ENCODE measurements at regions not wholly inside any gene's neighbourhood (a gene's known extent, or its start where the extent isn't known, plus 50 kb on each side); places are given as distances from the start of the nearest gene placed in this dataset.

DNA sequence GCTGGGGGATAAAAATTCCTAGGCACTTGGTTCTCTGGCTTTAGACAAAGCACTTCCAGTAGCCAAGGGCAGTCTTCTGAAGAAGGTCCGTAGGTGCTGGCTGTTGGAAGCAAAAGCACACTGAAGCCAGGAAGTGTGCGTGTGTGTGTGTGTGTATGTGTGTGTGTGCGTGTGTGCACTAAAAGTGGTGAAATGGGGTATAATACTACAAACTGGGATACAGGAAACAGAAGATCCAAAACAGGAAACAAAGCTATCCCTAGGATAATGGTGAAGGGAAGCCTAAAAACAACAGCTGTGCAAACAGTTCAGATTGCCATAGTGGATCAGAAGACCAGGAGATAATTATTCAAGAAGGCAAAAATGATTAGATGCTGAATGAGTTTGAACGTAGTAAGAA lies 103.4 kb downstream of the IL20RB start:
- DNase-seq (ENCODE audit: extremely low read depth in 1 of 11, low read depth in 9 of 11, low spot score in 4 of 11), result no peak

- DNase-seq (ENCODE audit: extremely low read depth in 1 of 11, low read depth in 9 of 11, low spot score in 4 of 11), result no peak
Measured at GRCh38 chr3:137062250-137062649, 104.5 kb downstream of the IL20RB start.

DNA sequence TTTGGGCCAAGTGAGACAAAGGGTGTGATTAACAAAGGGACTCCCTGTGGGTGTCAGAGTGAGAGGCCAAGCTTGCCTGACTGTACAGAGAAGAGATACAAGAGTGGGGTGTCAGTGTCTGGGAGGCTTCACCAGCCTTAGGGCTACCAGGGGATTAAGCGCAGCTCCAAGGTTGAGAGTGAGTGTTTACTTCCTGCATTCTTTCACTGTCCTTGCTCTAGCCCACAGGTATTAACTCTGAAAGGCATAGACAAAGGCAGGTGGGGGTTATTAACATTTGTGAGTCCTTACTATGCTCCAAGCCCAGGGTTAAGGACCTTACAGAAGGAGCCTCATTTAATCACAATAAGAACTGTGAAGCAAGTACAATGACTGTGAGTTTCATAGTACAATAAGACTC lies 107.6 kb downstream of the IL20RB start:
- no peak for DNase-seq (ENCODE audit: extremely low read depth in 1 of 11, low read depth in 9 of 11, low spot score in 4 of 11)

- DNase-seq (ENCODE audit: extremely low read depth in 1 of 11, low read depth in 9 of 11, low spot score in 4 of 11), result no peak
Measured at GRCh38 chr3:137066092-137066491, 108.3 kb downstream of the IL20RB start.

DNA sequence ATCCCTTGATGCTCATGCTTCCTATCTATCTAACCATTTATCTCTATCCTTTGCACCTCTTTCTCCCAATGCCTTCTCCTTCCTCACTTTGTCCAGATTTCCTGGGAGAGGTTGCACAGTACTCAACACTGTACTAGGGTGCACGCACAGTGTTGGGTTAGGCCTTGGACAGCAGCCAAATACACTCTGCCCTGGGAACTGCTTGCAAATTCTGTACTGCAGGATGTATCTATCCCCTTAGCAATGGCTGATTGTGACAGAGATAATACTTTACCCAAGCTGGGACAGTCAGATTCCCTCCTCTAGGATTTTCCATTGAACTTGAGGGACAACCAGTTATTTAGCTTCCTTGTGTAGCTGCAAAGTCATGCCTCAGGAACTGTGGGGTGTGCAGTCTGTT lies 113.3 kb downstream of the IL20RB start:
- DNase-seq (ENCODE audit: extremely low read depth in 1 of 11, low read depth in 9 of 11, low spot score in 4 of 11), result no peak

- DNase-seq (ENCODE audit: extremely low read depth in 1 of 11, low read depth in 9 of 11, low spot score in 4 of 11), result no peak
Measured at GRCh38 chr3:137075020-137075419, 117.2 kb downstream of the IL20RB start.

- no peak for DNase-seq (ENCODE audit: extremely low read depth in 1 of 11, low read depth in 9 of 11, low spot score in 4 of 11)
Measured at GRCh38 chr3:137078040-137078439, 120.3 kb downstream of the IL20RB start.

DNA sequence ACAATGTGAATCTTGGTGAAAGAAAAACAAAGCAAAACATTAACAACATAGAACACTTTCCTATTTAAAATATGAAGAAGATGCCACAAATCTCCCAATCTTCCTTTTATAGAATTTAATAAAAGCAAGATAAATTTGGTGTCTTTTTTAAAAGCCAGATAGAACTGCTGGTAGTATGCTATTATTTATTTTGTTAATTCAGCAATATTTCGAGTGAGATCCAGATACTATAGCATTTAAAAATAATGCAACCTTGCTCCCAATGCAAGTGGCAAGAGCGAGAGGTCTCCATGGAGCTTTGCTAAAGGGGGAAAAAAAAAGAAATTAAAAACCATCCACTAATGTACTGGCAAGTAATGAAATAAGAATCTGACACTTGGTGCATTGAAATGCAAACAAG lies 121.8 kb downstream of the IL20RB start:
- no peak for DNase-seq (ENCODE audit: extremely low read depth in 1 of 11, low read depth in 9 of 11, low spot score in 4 of 11)

DNA sequence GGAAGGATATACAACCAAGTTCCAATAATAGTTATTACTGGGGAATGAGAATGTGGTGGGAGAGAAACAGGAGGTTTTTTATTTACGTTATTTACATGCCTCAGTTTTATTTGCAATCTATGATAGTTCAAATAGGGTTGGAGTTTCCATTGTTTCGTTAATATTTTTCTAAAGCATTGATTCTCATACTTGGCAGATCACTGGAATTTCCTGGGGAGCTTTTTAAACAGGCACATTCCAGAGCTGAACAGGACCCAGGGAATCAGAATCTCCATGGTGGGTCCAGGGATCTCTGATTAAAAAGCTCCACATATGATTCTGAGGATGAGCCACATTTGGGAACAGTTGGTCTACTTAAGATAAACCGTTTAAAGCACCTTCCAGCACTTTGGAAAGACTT lies 123.9 kb downstream of the IL20RB start:
- no peak for DNase-seq (ENCODE audit: extremely low read depth in 1 of 11, low read depth in 9 of 11, low spot score in 4 of 11)

DNA sequence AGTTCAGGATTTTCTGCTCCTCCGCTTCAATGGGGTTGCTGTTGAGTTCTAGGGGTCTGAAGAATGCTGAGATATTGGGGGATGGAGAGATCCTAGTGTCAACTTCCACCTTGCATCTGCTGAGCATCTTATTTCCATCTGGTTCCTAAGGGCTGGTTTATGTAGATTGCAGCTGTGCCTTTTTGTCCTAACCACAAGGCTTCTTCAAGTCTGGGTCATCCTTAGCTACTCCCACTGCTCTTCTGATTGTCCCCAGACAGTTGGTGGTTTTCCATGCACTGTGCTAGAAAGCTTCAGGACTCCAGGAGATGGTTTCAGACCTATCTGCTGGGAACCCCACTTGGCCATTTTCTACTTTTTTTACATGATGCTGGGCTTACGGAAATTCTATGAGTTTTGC lies 125.0 kb downstream of the IL20RB start:
- no peak for DNase-seq (ENCODE audit: extremely low read depth in 1 of 11, low read depth in 9 of 11, low spot score in 4 of 11)

GRCh38 chr3:137083332-137083731 lies 125.5 kb downstream of the IL20RB start:
- no peak for DNase-seq (ENCODE audit: extremely low read depth in 1 of 11, low read depth in 9 of 11, low spot score in 4 of 11)

DNA sequence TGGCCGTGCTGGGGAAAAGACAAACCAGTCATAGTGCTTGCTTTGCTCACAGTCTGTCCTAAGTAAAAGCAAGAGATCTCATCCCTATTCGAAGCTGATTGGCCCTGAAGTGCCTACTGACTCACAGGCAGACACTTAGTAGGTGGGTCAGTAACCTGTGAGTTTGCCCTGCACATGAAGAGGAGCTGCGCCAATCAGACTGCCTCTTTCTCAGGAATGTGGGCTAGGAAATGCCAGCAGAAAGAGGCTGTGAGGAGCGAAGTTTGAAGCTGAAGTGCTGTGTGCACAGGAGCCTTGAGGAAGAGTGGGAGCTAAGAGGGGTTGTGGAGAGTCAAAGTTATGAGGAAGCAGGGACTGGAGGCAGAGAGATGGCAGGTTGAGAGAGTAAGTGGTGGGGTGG lies 126.8 kb downstream of the IL20RB start:
- no peak for DNase-seq (ENCODE audit: extremely low read depth in 1 of 11, low read depth in 9 of 11, low spot score in 4 of 11)

- no peak for DNase-seq (ENCODE audit: extremely low read depth in 1 of 11, low read depth in 9 of 11, low spot score in 4 of 11)
Measured at GRCh38 chr3:137097386-137097785, 139.6 kb downstream of the IL20RB start.

DNA sequence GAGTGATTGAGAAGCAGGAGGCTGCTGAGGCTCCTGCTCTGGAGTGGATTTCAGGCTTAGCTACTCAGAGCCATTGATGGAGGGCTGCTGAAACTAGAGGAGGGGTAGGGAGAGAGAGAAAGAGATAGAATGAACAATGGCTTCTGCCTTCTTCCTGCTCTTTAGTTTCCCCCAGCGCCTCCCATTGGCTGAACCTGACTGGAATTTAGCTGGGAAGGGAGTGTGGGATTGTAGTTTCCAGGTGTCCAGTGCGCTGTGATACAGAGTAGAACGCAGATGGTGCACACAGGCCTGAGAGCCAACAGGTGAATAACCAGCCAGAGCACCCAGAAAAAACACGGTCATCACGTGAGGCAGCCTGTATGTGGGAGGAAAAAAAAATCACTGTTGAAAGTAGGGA lies 140.1 kb downstream of the IL20RB start:
- no peak for DNase-seq (ENCODE audit: extremely low read depth in 1 of 11, low read depth in 9 of 11, low spot score in 4 of 11)

DNA sequence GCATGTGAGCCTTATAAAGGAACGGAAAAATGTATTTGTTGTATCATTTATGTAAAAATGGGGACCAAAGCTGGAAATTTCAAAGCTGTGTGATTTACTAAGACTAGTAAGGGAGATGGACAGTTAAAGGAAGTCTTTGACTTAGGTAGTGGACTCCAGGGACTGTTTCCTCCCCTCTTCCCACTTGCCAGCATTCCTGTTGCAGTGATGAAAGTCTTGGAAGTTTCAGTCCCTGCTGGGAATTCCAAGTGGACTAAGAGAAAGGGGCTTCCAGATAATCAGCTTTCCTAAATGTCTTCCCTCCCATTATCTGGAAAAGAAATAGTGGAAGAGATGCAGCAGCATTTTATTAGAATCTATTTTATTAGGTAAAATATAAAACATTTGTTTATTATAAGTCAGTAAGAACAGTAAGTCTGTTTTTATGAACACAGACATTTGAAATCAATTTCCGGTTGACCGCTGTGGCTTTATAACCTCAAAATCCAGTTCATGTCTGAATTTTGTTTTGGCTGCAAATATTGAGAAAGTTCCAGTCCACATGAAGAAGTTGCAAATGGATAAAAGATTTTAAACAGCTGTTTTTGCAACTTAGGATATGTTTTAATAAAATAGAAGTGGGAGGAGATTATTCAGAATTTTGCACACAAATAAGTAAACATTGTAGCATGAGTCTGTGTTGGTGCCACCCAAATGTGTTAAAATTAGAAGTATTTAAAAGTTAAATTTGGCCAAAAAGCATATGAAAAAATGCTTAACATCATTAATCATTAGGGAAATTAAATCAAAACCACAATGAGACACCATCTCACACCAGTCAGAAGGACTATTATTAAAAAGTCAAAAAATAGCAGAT lies 141.8 kb downstream of the IL20RB start:
- DNase-seq (ENCODE audit: extremely low read depth in 1 of 11, low read depth in 9 of 11, low spot score in 4 of 11), result no peak

DNA sequence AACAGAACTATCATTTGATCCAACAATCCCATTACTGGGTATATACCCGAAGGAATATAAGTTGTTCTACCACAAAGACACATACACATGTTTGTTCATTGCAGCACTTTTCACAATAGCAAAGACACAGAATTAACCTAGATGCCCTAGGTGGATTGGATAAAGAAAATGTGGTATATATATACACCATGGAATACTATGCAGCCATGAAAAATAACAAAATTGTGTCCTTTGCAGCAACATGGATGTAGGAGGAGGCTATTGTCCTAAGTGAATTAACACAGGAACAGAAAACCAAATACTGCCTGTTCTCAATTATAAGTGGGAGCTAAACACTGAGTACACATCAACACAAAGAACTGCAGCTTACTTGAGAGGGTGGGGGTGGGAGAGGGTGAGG lies 142.5 kb downstream of the IL20RB start:
- DNase-seq (ENCODE audit: extremely low read depth in 1 of 11, low read depth in 9 of 11, low spot score in 4 of 11), result no peak

DNA sequence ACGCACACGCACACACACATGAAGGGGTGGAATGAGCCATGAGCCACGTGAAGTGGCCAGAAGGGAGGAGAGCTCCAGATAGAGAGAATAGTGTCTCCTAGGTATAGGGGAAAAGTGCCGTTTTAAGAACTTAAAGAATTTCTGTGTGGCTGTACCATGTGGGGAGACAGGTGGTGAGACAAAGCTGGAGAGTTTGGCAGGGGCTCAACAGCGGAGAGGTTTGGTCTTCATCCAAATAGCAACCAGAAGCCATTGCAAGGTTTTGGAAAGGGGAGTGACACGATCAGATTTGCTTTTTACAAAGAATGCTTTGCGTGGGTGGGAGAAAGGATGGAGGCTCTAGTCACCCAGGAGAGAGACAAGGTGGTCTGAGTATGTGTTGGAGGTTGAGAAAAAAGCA lies 146.0 kb downstream of the IL20RB start:
- DNase-seq (ENCODE audit: extremely low read depth in 1 of 11, low read depth in 9 of 11, low spot score in 4 of 11), result no peak

- DNase-seq (ENCODE audit: extremely low read depth in 1 of 11, low read depth in 9 of 11, low spot score in 4 of 11), result peak; percentile 40 to 73 (median 63)
Measured at GRCh38 chr3:137105277-137105977, 147.6 kb downstream of the IL20RB start.

DNA sequence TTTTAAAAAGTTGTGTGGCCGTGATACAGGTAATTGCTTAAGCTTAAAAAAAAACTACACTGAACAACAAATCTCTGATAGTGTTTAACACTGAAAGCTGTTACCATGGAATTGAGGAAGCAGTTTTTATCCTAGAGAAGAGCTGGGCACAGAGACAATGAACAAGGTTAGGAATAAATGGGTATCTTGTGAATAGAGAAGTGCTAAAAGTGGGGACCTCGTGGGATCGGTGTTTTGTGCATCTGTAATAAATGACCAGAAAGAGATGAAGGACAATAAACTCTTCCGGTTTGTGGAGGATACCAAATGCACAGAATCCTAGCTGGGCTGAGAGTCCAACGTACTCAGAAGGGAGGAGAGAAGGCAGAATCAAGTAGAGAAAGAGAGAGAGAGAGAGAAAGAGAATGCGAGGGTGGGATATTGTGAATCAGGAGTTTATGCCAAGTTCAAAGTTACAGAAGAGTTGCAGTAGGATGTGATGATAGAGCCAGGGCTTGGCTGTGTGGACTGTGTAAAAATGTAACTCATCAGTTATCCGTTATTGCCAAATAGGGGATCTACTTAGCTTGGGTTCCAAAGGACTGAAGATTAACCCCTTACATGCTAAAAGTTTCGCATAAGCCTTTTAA lies 148.9 kb downstream of the IL20RB start:
- no peak for DNase-seq (ENCODE audit: extremely low read depth in 1 of 11, low read depth in 9 of 11, low spot score in 4 of 11)

GRCh38 chr3:137108699-137109440 lies 151.1 kb downstream of the IL20RB start:
- no peak for DNase-seq (ENCODE audit: extremely low read depth in 1 of 11, low read depth in 9 of 11, low spot score in 4 of 11)
